HEK293 (cell line): ENCODE measurements at regions not wholly inside any gene's neighbourhood (a gene's known extent, or its start where the extent isn't known, plus 50 kb on each side); places are given as distances from the start of the nearest gene placed in this dataset.

Source experiments
- CTCF ChIA-PET: fragments of 350-600 bp; formaldehyde crosslinking; extraction: SDS; loops from one replicate; lab custom pipeline; 2021; ENCODE audit warnings: antibody characterized with exemption; lab: Yijun Ruan, JAX
- POLR2A ChIA-PET: fragments of 300-600 bp; formaldehyde crosslinking; extraction: SDS; loops from one replicate; lab custom pipeline; 2020; ENCODE audit warnings: antibody characterized with exemption, inconsistent platforms; lab: Yijun Ruan, JAX
- H3K27ac ChIP-seq: fragments of 200-500 bp; sonication (Bioruptor generic); 2 replicates; pipeline ENCODE4 v1.5.1; 2014; ENCODE audit warnings: low read depth, low read length, control low read depth, inconsistent platforms; ENCODE audit errors: extremely low read depth
- H3K36me3 ChIP-seq, 2 experiments: fragments of 200-500 bp in 1 of 2; sonication (Bioruptor generic) in 1 of 2; 1 replicate in 1 of 2; 2 replicates in 1 of 2; pipeline ENCODE4 v1.5.1; 2014 to 2017; ENCODE audit warnings: inconsistent platforms in 2 of 2, low read length in 2 of 2; ENCODE audit not compliant: control insufficient read depth in 2 of 2, insufficient read depth in 1 of 2
- H3K4me1 ChIP-seq: fragments of 200-500 bp; sonication (Bioruptor generic); 2 replicates; pipeline ENCODE4 v1.5.1; 2014; ENCODE audit warnings: mild to moderate bottlenecking, low read length, inconsistent platforms; ENCODE audit not compliant: control insufficient read depth, insufficient read depth
- H3K4me3 ChIP-seq: 2 replicates; pipeline ENCODE4 v1.5.1; 2011; ENCODE audit warnings: low read depth, mild to moderate bottlenecking, control low read depth, low read length, moderate library complexity
- H3K9me3 ChIP-seq: fragments of 200-500 bp; sonication (Bioruptor generic); 2 replicates; pipeline ENCODE4 v1.5.1; 2014; ENCODE audit warnings: low read depth, low read length, inconsistent platforms; ENCODE audit not compliant: control insufficient read depth, insufficient read depth
- AEBP2 ChIP-seq: fragments of 450-650 bp; formaldehyde crosslinking; IDR thresholded peaks from 2 replicates; pipeline ENCODE4 v1.5.1; 2016; ENCODE audit warnings: missing biosample characterization, missing genetic modification characterization, borderline replicate concordance
- KLF10 ChIP-seq: fragments of 450-650 bp; IDR thresholded peaks from 2 replicates; pipeline ENCODE4 v1.5.1; 2018; ENCODE audit warnings: missing biosample characterization, mild to moderate bottlenecking, missing genetic modification characterization
- PRDM4 ChIP-seq: fragments of 450-650 bp; formaldehyde crosslinking; IDR thresholded peaks from 2 replicates; pipeline ENCODE4 v1.5.1; 2017; ENCODE audit warnings: missing biosample characterization, missing genetic modification characterization
- SCRT1 ChIP-seq: fragments of 450-650 bp; formaldehyde crosslinking; IDR thresholded peaks from 2 replicates; pipeline ENCODE4 v1.5.1; 2016; ENCODE audit warnings: missing biosample characterization, missing genetic modification characterization, borderline replicate concordance
- SETDB1 ChIP-seq: IDR thresholded peaks from one replicate; pipeline ENCODE4 v1.6.1; 2017; ENCODE audit warnings: mild to moderate bottlenecking, low read length, moderate library complexity, mixed read lengths; ENCODE audit not compliant: insufficient read length
- ZBTB21 ChIP-seq: fragments of 450-650 bp; formaldehyde crosslinking; IDR thresholded peaks from 2 replicates; pipeline ENCODE4 v1.5.1; 2017; ENCODE audit warnings: missing biosample characterization, missing genetic modification characterization
- ZFP3 ChIP-seq: fragments of 450-650 bp; formaldehyde crosslinking; IDR thresholded peaks from 2 replicates; pipeline ENCODE4 v1.5.1; 2016; ENCODE audit warnings: low read depth, missing biosample characterization, missing genetic modification characterization
- ZNF10 ChIP-seq: fragments of 450-650 bp; formaldehyde crosslinking; IDR thresholded peaks from 2 replicates; pipeline ENCODE4 v1.5.1; 2017; ENCODE audit warnings: missing biosample characterization, missing genetic modification characterization
- ZNF114 ChIP-seq: fragments of 450-650 bp; formaldehyde crosslinking; IDR thresholded peaks from 2 replicates; pipeline ENCODE4 v1.5.0; 2017; ENCODE audit warnings: missing biosample characterization, missing genetic modification characterization
- ZNF140 ChIP-seq: fragments of 450-650 bp; formaldehyde crosslinking; IDR thresholded peaks from 2 replicates; pipeline ENCODE4 v1.5.1; 2016; ENCODE audit warnings: missing biosample characterization, missing genetic modification characterization
- ZNF202 ChIP-seq: fragments of 450-650 bp; formaldehyde crosslinking; IDR thresholded peaks from 2 replicates; pipeline ENCODE4 v1.5.1; 2016; ENCODE audit warnings: missing biosample characterization, missing genetic modification characterization, borderline replicate concordance
- ZNF292 ChIP-seq: fragments of 450-650 bp; formaldehyde crosslinking; IDR thresholded peaks from 2 replicates; pipeline ENCODE4 v1.5.1; 2016; ENCODE audit warnings: low read depth, missing biosample characterization, missing genetic modification characterization, borderline replicate concordance
- ZNF341 ChIP-seq: fragments of 450-650 bp; formaldehyde crosslinking; IDR thresholded peaks from 2 replicates; pipeline ENCODE4; 2016; ENCODE audit warnings: low read depth, missing biosample characterization, missing genetic modification characterization
- ZNF449 ChIP-seq: fragments of 450-650 bp; formaldehyde crosslinking; IDR thresholded peaks from 2 replicates; pipeline ENCODE4 v1.5.1; 2017; ENCODE audit warnings: missing biosample characterization, mild to moderate bottlenecking, missing genetic modification characterization, moderate library complexity
- ZNF521 ChIP-seq: fragments of 450-650 bp; formaldehyde crosslinking; IDR thresholded peaks from 2 replicates; pipeline ENCODE4 v1.5.1; 2017; ENCODE audit warnings: missing biosample characterization, mild to moderate bottlenecking, missing genetic modification characterization
- ZNF529 ChIP-seq: fragments of 450-650 bp; formaldehyde crosslinking; IDR thresholded peaks from 2 replicates; pipeline ENCODE4 v1.5.1; 2017; ENCODE audit warnings: missing genetic modification characterization, missing biosample characterization; ENCODE audit not compliant: insufficient replicate concordance
- ZNF555 ChIP-seq: fragments of 450-650 bp; formaldehyde crosslinking; conservative IDR thresholded peaks from 2 replicates; pipeline ENCODE4 v1.5.1; 2017; ENCODE audit warnings: missing biosample characterization, mild to moderate bottlenecking, missing genetic modification characterization, inconsistent platforms
- ZNF560 ChIP-seq: fragments of 450-650 bp; formaldehyde crosslinking; IDR thresholded peaks from 2 replicates; pipeline ENCODE4 v1.5.1; 2017; ENCODE audit warnings: missing biosample characterization, missing genetic modification characterization, borderline replicate concordance
- ZNF561 ChIP-seq: fragments of 450-650 bp; IDR thresholded peaks from 2 replicates; pipeline ENCODE4 v1.5.1; 2018; ENCODE audit warnings: missing biosample characterization, missing genetic modification characterization, borderline replicate concordance
- ZNF76 ChIP-seq: fragments of 450-650 bp; formaldehyde crosslinking; IDR thresholded peaks from 2 replicates; pipeline ENCODE4; 2016; ENCODE audit warnings: low read depth, missing biosample characterization, missing genetic modification characterization, borderline replicate concordance
- ZNF792 ChIP-seq: fragments of 450-650 bp; formaldehyde crosslinking; IDR thresholded peaks from 2 replicates; pipeline ENCODE4 v1.5.1; 2016; ENCODE audit warnings: missing biosample characterization, missing genetic modification characterization
- TF ChIP-seq, protein P1 (sequence below): fragments of 450-650 bp; IDR thresholded peaks from 2 replicates; pipeline ENCODE4 v1.5.1; 2018; ENCODE audit warnings: missing biosample characterization, mild to moderate bottlenecking, missing genetic modification characterization

GRCh38 chr4:23060776-23061175, 368.0 kb downstream of the GBA3 start:
- no peaks in the 10 kb centered on the region for H3K4me1 ChIP-seq
- TF ChIP-seq PRDM4 (tag by site-specific recombination) (no peak), SCRT1 (tag by site-specific recombination) (no peak), ZNF10 (tag by site-specific recombination) (no peak), ZNF449 (no peak), SETDB1 (no peak), ZNF202 (tag by site-specific recombination) (no peak), ZNF561 (tag by site-specific recombination) (no peak), KLF10 (tag by site-specific recombination) (no peak)
- CTCF ChIA-PET = no interaction called here
- no peaks in the 10 kb centered on the region for H3K36me3 ChIP-seq
- no peak overlapping the region for H3K27ac ChIP-seq
- no peaks in the 10 kb centered on the region for H3K9me3 ChIP-seq
- no peak overlapping the region for H3K4me3 ChIP-seq
- POLR2A ChIA-PET = no interaction called here

GRCh38 chr4:23058165-23058776, 365.5 kb downstream of the GBA3 start:
- TF ChIP-seq ZNF140 (tag by site-specific recombination) (no peak), ZFP3 (tag by site-specific recombination) (no peak), ZNF292 (tag by site-specific recombination) (no peak), ZNF341 (no peak), ZNF792 (tag by site-specific recombination) (no peak), ZNF114 (tag by site-specific recombination) (no peak), ZNF10 (tag by site-specific recombination) (no peak), ZNF76 (tag by site-specific recombination) (no peak), AEBP2 (tag by site-specific recombination) (no peak), ZNF560 (tag by site-specific recombination) (no peak), ZNF555 (tag by site-specific recombination) (no peak), ZNF521 (tag by site-specific recombination) (no peak), ZNF529 (tag by site-specific recombination) (no peak), ZBTB21 (tag by site-specific recombination) (no peak)
- TF ChIP-seq, protein P1, sequence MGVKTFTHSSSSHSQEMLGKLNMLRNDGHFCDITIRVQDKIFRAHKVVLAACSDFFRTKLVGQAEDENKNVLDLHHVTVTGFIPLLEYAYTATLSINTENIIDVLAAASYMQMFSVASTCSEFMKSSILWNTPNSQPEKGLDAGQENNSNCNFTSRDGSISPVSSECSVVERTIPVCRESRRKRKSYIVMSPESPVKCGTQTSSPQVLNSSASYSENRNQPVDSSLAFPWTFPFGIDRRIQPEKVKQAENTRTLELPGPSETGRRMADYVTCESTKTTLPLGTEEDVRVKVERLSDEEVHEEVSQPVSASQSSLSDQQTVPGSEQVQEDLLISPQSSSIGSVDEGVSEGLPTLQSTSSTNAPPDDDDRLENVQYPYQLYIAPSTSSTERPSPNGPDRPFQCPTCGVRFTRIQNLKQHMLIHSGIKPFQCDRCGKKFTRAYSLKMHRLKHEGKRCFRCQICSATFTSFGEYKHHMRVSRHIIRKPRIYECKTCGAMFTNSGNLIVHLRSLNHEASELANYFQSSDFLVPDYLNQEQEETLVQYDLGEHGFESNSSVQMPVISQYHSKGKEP (tag by site-specific recombination) = no peak
- H3K27ac ChIP-seq = no peak overlapping the region
- no peaks in the 10 kb centered on the region for H3K36me3 ChIP-seq
- H3K9me3 ChIP-seq = no peaks in the 10 kb centered on the region
- ChIA-PET POLR2A (no interaction called here), CTCF (no interaction called here)
- H3K4me3 ChIP-seq = no peak overlapping the region
- no peaks in the 10 kb centered on the region for H3K4me1 ChIP-seq
